ENCODE measurements at regions not wholly inside any gene's neighbourhood (a gene's known extent, or its start where the extent isn't known, plus 50 kb on each side); places are given as distances from the start of the nearest gene placed in this dataset.
"Not testable (repeated sequence)": the region's sequence is repeated elsewhere in the genome, so short reads cannot be mapped to it uniquely, and the experiment has no call there.

- DNase-seq = no peak
Observed at GRCh38 chr2:153299809-153300208, 178.8 kb downstream of the RPRM start.

DNA sequence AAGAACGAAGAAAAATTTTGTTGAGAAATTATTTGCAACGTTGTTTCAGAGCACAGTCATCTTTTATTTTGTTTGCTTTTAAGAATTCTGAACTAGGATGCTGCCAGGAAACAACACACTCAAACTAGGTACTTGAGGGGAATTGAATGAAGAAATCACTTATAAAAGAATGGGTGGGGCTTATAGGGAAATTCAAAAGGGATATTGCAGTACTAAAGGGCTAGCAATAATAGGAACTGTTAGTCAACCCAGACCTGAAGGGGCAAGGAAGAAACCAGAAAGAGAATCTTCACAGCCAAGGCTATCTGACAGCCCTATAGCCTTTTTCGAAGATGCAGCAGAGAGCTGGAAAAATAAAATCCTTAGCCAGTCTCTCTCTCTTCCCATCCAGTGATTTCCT lies 179.3 kb downstream of the RPRM start:
- no peak for DNase-seq

GRCh38 chr2:153294199-153294786 lies 184.3 kb downstream of the RPRM start:
- no peak for DNase-seq

DNA sequence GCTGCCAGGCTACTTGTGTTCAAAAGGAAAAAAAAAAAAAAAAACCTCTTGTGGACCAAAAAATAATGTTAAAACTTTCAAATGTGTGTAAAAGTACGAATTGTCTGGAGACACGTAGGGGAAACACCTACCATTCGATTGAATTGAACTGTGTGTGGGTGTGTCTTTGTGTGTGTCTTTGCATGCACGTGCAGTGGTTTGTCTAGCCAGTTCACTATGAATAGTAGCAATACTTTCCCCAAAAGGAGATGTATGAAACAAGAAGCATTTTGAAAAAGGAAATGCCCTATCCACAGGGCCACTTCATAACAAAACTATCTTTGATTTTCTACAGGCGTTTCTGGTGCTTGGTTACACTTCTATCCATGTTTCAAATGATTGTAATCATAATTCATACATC lies 186.8 kb downstream of the RPRM start:
- no peak for DNase-seq

DNA sequence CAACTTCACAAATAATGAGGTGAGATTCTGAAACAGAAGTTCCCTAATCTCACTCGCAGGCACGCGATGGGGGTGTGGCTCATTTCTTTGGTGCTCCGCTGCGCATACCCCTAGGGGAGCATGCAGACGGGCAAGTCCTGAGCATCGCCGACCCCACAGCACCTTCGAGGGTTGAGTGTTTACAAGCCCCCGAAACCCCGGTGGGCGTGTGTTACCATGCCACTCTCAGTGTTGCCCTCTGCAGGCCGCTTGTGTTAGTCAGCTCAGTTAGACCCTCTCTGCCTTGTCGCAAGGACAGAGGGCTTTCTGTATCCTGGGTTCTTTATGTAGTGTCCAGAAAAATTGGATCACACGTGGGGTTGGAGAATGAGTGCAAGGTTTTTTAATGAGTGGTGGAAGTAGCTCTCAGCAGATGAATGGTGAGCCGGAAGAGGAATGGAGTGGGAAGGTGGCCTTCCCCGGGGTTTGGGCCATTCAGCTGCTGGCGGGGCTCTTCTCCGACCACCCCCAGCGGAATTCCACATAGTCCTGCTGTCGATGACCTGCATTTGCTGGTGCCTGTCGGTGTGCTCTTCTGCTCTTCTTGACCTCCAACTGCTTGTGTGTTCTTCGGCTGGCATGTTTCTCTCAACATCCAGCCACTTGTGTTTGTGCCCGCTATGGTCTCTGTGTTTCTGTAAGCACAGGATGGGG lies 191.3 kb downstream of the RPRM start:
- DNase-seq = peak in 1 of 3 donors; percentile 3

DNA sequence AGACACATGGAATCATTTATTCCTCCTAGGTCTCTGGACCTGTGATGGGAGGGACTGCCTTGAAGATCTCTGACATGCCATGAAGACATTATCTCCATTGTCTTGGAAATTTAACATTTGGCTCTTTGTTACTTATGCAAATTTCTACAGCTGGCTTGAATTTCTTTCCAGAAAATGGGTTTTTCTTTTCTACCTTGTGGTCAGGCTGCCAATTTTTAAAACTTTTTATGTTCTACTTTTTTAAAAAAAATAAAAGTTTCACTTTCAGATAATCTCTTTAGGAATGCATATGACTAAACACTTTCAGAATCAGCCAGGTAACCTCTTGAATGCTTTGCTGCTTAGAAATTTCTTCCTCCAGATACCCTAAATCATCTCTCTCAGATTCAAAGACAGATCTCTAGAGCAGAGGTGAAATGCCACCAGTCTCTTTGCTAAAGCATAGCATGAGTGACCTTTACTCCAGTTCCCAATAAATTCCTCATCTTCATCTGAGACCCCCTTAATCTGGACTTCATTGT lies 209.6 kb downstream of the RPRM start:
- no peak for DNase-seq

DNA sequence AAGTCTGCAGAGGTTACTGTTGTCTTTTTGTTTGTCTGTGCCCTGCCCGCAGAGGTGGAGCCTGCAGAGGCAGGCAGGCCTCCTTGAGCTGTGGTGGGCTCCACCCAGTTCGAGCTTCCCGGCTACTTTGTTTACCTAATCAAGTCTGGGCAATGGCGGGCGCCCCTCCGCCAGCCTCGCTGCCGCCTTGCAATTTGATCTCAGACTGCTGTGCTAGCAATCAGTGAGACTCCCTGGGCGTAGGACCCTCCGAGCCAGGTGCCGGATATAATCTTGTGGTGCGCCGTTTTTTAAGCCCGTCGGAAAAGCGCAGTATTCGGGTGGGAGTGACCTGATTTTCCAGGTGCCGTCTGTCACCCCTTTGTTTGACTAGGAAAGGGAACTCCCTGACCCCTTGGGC lies 221.7 kb downstream of the RPRM start:
- DNase-seq = not testable (repeated sequence)

GRCh38 chr2:153246636-153247035 lies 231.9 kb downstream of the RPRM start:
- not testable (repeated sequence) for DNase-seq

GRCh38 chr2:153235516-153235915 lies 243.0 kb downstream of the RPRM start:
- no peak for DNase-seq

DNA sequence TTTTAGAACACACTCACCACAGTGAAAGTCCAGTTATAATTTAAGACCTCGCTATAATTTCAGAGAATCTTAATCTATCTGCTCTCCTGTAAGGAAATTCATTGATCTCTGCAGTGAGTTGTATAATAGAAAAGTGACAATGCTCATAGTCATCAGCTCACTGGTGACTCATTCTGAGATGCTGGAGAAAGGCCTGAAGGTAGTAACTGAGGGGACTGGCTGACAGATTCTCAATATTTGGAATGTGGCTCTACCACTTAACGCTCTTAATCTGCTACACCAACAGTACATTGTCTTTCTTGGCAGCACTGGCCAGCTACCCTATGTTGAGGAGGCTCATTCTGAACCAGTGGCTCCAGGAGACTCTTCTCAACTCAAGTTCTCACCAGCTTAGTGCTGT lies 246.1 kb downstream of the RPRM start:
- DNase-seq = no peak

DNA sequence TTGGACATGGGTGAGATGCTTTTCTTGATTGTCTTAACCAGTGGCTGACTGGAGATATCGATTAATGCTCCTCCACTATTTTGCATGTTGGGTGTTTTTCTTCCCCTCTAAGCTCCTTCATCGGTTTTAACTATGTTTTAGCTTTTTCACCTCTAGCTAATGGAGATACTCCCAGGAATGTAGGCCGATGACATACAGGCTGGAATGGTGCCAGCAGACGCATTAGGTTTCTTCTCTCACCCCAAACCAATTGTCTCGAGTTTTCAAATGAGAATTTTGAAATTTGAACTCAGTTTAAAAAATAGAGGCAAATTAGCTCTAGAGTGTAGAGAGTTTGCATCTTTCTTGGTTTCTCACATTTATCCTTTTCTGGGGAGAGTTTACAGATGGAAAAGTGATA lies 247.6 kb downstream of the RPRM start:
- DNase-seq = no peak

DNA sequence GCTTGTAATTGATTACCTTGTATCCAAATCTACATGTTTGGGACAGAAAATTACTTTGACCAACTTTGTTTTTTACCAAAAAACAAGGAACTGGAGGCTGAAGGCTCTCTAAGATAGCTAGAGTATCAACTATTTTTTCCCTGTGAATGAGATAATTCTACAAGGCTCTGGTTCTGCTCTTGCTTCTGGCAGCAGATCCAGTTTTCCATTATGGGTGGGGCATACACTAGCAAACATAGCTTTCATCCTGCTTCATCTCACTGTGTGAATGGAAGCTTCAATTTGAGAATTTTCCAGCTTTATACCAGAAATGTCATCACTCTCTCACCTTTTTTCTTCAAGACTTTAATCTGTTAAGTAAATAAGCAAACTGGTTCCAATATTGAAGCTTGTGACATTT lies 249.7 kb downstream of the RPRM start:
- no peak for DNase-seq

- DNase-seq = no peak
Observed at GRCh38 chr2:153227981-153228380, 250.6 kb downstream of the RPRM start.

- no peak for DNase-seq
Observed at GRCh38 chr2:153222231-153223165, 256.1 kb downstream of the RPRM start.

- DNase-seq = no peak
Observed at GRCh38 chr2:153221506-153221905, 257.1 kb downstream of the RPRM start.

GRCh38 chr2:153221087-153221486 lies 257.5 kb downstream of the RPRM start:
- no peak for DNase-seq

DNA sequence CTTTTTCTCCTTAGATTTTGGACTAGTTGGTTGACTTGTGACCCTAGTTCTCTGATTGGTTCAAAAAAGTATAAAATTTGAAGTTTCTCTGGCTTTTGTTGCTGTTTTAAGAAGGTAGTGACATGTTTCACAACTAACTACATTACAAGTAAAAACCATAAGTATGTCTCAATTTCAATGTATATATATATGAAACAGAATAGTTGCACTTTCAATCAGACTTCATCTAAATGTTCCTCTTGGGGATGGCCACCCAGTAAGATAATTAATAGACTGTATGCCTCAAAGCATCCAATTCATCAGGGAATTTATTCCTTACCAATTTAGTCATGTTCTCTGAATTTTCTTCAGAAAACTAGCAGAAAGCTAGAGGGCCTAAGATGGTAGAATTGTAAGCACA lies 259.7 kb downstream of the RPRM start:
- DNase-seq = no peak

GRCh38 chr2:153214337-153214736 lies 264.2 kb downstream of the RPRM start:
- DNase-seq = no peak

- DNase-seq = no peak
Observed at GRCh38 chr2:153213022-153213421, 265.5 kb downstream of the RPRM start.

DNA sequence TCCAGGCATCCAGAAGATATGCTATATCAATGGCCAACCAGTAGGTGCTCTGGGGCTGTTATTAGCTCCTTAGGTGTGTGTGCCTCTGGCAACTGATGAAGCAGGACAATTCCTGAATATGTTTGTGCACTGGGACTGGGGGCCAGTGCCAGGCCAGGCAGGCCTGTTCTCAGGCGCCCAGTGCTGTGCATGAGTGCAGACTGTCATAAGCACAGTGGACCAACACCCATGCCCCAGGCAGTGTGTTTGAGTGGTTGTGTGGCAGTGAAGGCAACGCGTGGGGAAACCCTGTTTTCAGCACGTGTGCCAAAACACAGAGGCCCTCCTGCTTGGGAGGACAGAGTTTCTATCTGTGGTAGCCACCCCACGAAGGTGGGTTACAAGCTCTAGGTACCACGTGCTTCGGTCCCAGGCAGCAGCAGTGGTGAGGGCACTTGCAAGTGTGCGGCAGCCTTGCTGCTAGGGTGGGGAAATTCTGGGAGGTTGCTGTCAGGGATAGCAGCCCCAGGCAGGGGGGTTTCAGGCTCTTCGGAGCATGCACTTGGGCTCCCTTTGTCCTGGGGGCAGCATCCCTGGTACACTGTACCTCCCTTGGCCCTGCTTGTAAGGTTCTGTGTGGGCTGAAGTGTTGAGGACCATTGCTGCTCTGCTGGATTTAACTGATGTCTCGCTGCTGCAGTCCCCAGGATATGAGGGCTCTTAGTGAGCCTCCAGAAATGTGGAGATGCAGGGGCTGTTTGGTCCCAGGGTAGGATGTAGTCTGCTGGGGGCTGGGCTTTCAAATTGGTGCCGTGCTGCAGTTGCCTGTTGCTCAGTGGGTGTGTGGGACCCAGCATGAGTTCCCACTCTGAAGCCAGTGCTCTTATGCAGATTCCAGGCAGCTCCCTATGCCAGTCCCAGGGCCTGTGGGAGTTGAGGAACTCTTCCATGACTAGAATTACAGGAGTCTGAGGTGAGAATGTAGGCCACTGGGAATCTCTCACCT lies 280.9 kb downstream of the RPRM start:
- no peak for DNase-seq

- DNase-seq = no peak
Observed at GRCh38 chr2:153196378-153197058, 282.0 kb downstream of the RPRM start.

DNA sequence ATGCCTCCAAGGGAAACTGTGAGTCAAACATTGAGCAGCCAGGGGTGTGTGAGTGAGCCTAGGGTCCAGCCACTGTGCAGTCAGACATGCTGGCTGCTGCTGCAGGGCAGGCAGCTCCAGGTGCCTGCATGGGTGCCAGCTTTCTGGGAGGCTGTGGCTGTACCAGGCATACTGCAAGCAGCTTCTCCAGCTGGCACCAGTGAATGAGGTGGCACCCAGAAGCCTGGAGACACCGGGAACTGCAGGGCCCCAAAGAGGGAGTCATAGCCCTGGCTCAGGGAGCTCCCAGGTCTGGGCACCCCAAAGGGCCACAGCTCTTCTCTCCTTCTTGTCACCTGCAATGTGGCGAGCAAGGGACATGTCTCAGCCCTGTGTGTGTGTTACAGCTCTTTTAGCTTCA lies 283.2 kb downstream of the RPRM start:
- DNase-seq = no peak

All from suppressor macrophage treated with lipopolysaccharide for 1 hour (primary cell).